GM19467 (cell line): ENCODE measurements at regions not wholly inside any gene's neighbourhood (a gene's known extent, or its start where the extent isn't known, plus 50 kb on each side); places are given as distances from the start of the nearest gene placed in this dataset.
A peak's percentile ranks its signal among the peaks of the same experiment; 100 is the strongest.
"Not testable (repeated sequence)": the region's sequence is repeated elsewhere in the genome, so short reads cannot be mapped to it uniquely, and the experiment has no call there.

ENCODE experiments used
- ATAC-seq: cut with Tn5 transposase; IDR thresholded peaks from one replicate; pipeline ENCODE4 v1.9.1; 2021; ENCODE audit warnings: mild to moderate bottlenecking, moderate library complexity; ENCODE audit not compliant: unreplicated experiment

GRCh38 chr2:18949871-18950270 lies 360.5 kb upstream of the NT5C1B start:
- no peak for ATAC-seq

DNA sequence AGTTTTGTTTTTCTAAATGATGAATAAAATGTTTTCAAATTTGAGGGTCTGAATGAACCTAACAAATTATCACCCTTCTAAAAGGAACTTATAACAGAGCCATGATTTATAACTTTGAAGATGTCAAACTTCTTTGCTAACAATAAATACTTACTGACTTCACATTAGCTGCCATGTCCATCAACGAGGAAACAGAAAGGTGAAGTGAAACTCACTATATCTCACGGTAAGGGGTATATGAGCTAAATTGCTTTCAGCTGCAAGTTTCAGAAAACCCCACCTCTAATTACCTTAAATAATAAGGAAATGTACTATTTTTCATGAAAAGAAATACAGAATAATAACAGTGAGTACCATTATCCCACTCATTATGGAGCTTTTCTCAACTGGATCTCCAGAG lies 350.8 kb upstream of the NT5C1B start:
- peak; percentile 79 for ATAC-seq

DNA sequence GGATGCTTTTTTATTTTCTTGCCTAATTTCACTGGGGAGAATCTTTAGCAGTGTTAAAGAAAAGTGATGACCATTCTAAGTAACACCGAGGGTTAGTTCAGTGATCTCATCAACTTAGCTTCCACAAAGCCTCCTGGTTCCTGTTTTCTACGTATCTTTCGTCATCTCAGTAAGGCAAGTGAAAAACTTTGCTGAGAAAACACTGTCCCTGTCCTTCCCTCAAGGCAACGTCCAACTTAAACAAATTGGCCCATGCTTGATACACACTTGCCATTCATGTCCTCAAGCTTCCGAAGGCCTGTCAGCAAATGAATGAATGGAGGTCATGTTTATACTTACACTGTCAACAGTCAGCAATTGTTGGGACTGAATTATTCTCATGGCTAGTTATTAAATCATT lies 350.4 kb upstream of the NT5C1B start:
- ATAC-seq: not testable (repeated sequence)

DNA sequence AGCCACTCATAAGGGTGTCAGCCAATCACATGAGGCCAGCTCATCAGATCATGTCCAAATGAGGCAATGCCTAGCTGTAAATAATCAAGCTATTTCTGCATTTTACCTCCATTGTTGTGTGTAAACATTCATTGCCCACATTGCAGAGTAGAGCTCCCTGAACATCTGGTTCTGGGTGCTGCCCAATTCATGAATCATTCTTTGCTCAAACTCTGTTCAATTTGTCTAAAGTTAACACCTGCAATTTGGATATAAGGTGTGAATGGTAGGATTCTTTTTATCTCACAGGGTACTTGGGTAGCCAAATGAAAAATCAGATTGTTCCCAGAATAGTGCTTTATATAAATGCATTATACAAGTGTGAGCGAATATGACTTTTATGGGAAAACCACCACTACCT lies 345.5 kb upstream of the NT5C1B start:
- no peak for ATAC-seq

- ATAC-seq: no peak
Observed at GRCh38 chr2:18932853-18933252, 343.5 kb upstream of the NT5C1B start.

GRCh38 chr2:18930971-18931370 lies 341.6 kb upstream of the NT5C1B start:
- ATAC-seq: no peak

GRCh38 chr2:18927525-18928232 lies 338.3 kb upstream of the NT5C1B start:
- no peak for ATAC-seq

DNA sequence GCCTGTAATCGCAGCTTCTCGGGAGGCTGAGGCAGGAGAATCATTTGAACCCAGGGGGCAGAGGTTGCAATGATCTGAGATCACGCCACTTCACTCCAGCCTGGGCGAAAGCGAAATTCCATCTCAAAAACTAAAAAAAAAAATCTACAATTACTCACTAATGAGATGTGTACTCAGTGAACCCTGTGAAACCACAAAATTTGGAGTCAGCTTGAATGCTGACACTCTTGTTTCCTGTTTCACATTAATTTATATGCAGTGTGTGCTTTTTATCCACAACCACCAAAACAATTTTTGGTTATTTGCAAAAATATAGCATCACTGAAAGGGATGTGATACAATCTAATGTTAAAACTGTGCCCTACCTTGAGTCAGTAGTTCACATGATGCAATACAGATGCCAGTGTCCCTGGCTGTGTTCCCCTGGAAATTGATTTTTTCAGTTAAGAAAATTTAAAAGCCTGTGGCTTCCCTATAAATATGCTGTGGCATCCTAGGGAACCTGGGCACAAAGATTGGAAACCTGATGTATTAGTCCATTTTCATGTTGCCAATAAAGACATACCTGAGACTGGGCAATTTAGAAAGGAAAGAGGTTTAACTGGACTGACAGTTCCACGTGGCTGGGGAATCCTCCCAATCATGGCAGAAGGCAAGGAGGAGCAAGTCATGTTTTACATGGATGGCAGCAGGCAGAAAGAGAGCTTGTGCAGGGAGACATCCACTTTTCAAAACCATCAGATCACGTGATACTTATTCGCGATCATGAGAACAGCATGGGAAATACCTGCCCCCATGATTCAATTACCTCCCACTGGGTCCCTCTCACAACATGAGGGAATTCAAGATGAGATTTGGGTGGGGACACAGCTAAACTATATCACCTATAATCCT lies 337.5 kb upstream of the NT5C1B start:
- no peak for ATAC-seq

DNA sequence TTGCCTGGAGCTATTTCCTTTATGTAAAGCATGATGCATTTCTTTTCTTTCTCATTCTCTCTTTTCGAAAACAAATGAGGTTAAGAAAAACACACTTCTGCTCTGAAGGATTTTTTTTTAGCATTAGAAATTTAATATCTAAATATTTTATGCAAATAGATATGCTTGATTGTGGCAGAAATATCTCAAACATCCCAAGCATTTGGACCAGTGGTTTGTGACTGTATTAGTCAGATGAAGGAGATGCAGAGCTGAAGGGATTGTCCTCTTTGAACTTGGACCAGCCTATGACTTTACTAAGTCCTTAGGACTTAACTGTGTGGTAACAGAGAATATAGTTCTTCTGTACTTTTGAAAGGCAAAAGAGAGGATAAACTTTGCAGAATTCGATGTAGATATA lies 335.9 kb upstream of the NT5C1B start:
- no peak for ATAC-seq

DNA sequence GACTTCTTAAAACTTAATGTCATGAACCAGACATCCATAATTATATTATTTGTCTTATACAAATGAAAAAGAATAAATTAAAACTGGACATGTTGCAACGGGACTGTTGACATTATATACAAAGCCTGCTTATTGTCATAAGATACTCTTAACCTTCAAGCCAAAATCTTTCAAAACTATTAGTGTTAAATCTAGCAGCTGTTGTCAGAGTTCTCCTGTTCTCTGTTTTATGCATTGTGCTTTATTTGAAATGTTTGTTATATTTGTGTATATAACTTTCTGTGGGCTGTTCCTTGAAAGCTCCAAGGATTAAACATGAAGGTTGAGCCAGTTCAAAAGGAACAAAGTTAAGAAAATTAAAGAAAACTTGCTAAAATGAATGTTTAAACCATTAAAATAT lies 335.5 kb upstream of the NT5C1B start:
- ATAC-seq: no peak

DNA sequence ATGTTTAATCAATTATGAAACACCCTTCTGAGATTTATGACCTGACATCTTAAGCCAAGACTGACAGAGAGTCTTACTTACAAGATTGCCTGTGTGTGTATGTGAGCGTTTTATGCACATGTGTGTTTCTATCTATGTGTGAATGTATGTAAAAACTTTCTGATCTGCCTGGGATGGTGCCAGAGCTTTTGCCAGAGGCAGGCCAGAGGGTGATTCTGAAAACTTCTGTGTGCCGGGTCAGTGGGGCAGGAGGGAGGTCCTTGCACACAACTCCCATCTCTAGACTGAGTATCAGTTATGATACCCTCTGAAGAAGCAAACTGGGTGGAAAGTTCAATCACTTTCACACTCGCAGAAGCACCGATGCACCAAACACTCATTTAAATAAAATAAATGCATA lies 335.0 kb upstream of the NT5C1B start:
- no peak for ATAC-seq

- no peak for ATAC-seq
Observed at GRCh38 chr2:18922276-18922675, 332.9 kb upstream of the NT5C1B start.

DNA sequence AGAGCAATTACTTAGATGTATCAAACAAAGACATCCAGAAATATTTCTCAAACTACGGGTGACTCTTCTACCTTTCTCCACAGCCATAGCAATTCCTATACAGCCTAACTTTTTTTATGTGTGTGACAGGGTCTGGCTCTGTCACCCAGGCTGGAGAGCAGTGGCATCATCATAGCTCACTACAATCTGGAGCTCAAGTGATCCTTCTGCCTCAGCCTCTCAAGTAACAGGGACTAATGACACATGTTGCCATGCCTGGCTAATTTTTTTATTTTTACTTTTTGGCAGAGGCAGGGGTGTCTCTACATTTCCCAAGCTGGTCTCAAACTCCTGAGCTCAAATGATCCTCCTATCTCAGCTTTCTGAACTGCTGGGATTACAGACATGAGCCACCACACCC lies 328.9 kb upstream of the NT5C1B start:
- no peak for ATAC-seq

DNA sequence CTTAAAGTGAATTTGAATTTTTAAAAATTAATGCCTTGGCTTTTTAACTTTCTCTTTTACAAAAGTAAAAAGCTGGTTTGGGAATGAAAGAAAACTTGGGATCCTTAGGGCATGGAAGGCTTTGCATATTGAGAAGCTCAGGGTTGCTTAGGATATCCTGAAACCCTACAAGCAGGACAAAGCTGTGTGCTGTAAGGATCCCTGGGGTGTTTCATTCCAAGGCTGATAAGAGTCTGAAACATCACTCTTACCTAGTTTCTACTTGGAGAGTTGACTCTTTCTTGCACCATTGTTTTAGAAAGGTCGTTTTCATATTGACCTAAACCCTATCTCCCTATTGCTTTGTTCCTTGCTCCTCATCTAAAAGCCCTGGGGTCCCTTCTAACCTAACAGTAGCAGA lies 325.9 kb upstream of the NT5C1B start:
- no peak for ATAC-seq

DNA sequence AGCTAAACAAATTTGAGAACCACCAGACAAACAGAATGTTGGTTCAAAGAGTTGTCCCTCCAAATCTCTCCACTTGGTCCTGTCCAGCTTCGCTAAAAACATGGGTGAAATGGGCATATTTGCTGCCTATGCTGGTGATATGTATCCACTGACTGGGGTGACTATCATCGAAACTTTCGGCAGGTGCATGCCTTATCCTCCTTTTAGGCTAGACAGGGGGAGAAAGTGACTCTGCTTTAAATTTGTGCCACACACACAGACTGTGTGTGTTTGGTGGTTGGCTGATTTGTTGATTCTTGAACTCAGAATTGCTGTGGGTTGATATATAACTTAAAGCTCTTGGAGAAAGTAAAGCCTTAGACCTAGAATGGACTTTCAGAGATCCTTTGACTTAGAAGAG lies 324.1 kb upstream of the NT5C1B start:
- ATAC-seq: no peak

- ATAC-seq: no peak
Observed at GRCh38 chr2:18912225-18912888, 323.0 kb upstream of the NT5C1B start.

- ATAC-seq: no peak
Observed at GRCh38 chr2:18911416-18911815, 322.0 kb upstream of the NT5C1B start.

- ATAC-seq: no peak
Observed at GRCh38 chr2:18910843-18911242, 321.5 kb upstream of the NT5C1B start.

- no peak for ATAC-seq
Observed at GRCh38 chr2:18907937-18908336, 318.6 kb upstream of the NT5C1B start.

DNA sequence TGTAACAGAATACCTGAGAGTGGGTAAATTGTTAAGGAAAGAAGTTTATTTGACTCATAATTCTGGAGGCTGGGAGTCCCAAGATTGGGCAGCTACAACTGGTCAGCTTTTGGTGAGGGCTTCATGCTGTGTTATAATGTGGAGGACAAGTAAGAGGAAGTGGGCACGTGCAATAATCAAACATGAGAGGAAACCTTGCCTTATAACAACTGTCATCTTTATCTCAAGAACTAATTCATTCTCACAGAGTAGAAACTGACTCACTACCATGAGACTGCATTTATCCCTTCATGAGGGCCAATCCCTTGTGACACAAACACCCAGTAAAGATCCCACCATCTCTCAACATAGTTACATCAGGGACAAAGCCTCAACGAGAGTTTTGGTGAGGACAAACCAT lies 318.1 kb upstream of the NT5C1B start:
- ATAC-seq: no peak

GRCh38 chr2:18903750-18904149 lies 314.4 kb upstream of the NT5C1B start:
- ATAC-seq: peak; percentile 98

DNA sequence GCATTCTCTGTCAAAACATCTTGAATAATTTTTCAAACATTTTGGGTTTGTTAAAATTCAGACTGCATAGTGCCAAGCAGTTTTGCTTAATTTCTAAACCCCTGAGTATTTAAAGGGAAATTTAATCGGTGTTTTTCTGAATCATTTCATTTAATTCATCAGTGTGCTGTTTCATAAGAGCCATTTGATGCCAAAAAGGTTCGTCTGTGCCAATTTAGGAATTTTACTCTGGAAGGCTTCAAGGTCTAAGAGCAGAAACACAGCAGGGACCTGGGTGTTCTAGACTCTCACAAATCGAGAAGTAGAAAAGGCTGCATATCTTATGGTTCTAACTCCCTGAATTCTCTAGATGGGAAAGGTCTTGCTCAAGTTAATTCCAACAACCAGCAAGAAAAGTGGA lies 311.9 kb upstream of the NT5C1B start:
- ATAC-seq: no peak
